ENCODE measurements at regions not wholly inside any gene's neighbourhood (a gene's known extent, or its start where the extent isn't known, plus 50 kb on each side); places are given as distances from the start of the nearest gene placed in this dataset.

DNA sequence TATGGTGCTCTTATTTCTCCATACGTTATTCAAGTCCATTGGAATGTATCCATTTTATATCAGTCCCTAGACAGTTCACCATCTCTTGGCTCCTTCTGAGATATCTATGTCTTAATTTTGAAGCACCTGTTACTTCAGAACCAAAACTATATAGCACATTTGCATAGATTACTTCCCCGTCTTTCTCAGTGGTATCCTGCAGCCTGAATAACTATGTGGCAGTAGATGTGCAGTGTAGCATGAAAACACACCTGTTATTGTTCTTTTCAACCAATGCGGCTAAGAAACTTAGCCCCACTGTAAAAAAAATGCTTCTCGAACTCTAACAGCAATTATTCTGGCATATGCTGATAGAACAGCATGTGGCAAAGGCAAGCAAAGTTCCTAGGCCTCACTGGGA is 1184.4 kb upstream of the ADGRB3 start:
- no peaks in the 10 kb centered on the region for H3K4me1 ChIP-seq
- H3K4me3 ChIP-seq: no peak overlapping the region
- H3K4me2 ChIP-seq: no peak overlapping the region
- FAIRE-seq (no peak), ATAC-seq (no peak), DNase-seq (ENCODE audit: low read depth in 1 of 2, low spot score in 1 of 2) (no peak)
- ChIA-PET CTCF (no interaction called here), POLR2A (no interaction called here)
- no peaks in the 10 kb centered on the region for H3K9me3 ChIP-seq
- no peak for TF ChIP-seq RARB (CRISPR knock-in tag; IDR thresholded peaks at IDR 0.05)
- TF ChIP-seq RAD21 (conservative IDR thresholded peaks at IDR 0.05 in 1 of 2, IDR thresholded peaks at IDR 0.05 in 1 of 2): no peak
- TF ChIP-seq, protein P1, sequence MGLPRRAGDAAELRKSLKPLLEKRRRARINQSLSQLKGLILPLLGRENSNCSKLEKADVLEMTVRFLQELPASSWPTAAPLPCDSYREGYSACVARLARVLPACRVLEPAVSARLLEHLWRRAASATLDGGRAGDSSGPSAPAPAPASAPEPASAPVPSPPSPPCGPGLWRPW (IDR thresholded peaks at IDR 0.05): no peak
- no peak for TF ChIP-seq CBX2 (IDR thresholded peaks at IDR 0.05; ENCODE audit: borderline replicate concordance, low read depth)
- TF ChIP-seq, protein P2, sequence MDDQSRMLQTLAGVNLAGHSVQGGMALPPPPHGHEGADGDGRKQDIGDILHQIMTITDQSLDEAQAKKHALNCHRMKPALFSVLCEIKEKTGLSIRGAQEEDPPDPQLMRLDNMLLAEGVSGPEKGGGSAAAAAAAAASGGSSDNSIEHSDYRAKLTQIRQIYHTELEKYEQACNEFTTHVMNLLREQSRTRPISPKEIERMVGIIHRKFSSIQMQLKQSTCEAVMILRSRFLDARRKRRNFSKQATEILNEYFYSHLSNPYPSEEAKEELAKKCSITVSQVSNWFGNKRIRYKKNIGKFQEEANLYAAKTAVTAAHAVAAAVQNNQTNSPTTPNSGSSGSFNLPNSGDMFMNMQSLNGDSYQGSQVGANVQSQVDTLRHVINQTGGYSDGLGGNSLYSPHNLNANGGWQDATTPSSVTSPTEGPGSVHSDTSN (IDR thresholded peaks at IDR 0.05): no peak
- no peak for TF ChIP-seq SMC3 (IDR thresholded peaks at IDR 0.05)
- no peak for TF ChIP-seq TFCP2L1 (CRISPR knock-in tag; IDR thresholded peaks at IDR 0.05)
- TF ChIP-seq NR3C1 (IDR thresholded peaks at IDR 0.05): no peak
- no peak for TF ChIP-seq CHD4 (IDR thresholded peaks at IDR 0.05; ENCODE audit: borderline replicate concordance)
- TF ChIP-seq MYC (IDR thresholded peaks at IDR 0.05; ENCODE audit: borderline replicate concordance, low read length): no peak
- no peak for TF ChIP-seq HEYL (CRISPR knock-in tag; IDR thresholded peaks at IDR 0.05)
- TF ChIP-seq PHF8 (IDR thresholded peaks at IDR 0.05; ENCODE audit: borderline replicate concordance, low read depth): no peak
- 39% methylated on average over 4 of the region's 4 CpGs for WGBS (ENCODE audit: missing lambda C conversion rate)
- H3K27ac ChIP-seq: no peak overlapping the region

GRCh38 chr6:67449602-67450001 is 1185.5 kb upstream of the ADGRB3 start:
- Histone ChIP-seq H3K9me3 (no peaks in the 10 kb centered on the region), H3K4me3 (no peak overlapping the region), H3K4me1 (no peaks in the 10 kb centered on the region), H3K27ac (no peak overlapping the region), H3K4me2 (no peak overlapping the region)
- no peak for TF ChIP-seq NPAS2 (CRISPR knock-in tag; IDR thresholded peaks at IDR 0.05; ENCODE audit: borderline replicate concordance)
- POLR2A ChIA-PET: no interaction called here
- DNase-seq (ENCODE audit: low read depth in 1 of 2, low spot score in 1 of 2) (no peak), ATAC-seq (no peak), FAIRE-seq (no peak)
- CTCF ChIA-PET: no interaction called here
- WGBS (ENCODE audit: missing lambda C conversion rate): 16% methylated on average over 4 of the region's 4 CpGs

- no peak overlapping the region for H3K4me2 ChIP-seq
- ChIA-PET CTCF (no interaction called here), POLR2A (no interaction called here)
- H3K27ac ChIP-seq: no peak overlapping the region
- FAIRE-seq: no peak
- no peak for ATAC-seq
- no peak for DNase-seq (ENCODE audit: low read depth in 1 of 2, low spot score in 1 of 2)
- no peaks in the 10 kb centered on the region for H3K9me3 ChIP-seq
- H3K4me3 ChIP-seq: no peak overlapping the region
- 63% methylated on average over 2 of the region's 2 CpGs for WGBS (ENCODE audit: missing lambda C conversion rate)
- H3K4me1 ChIP-seq: no peaks in the 10 kb centered on the region
- TF ChIP-seq NFE2L2 (conservative IDR thresholded peaks at IDR 0.05; ENCODE audit: low read length) (no peak), CBX2 (IDR thresholded peaks at IDR 0.05; ENCODE audit: borderline replicate concordance, low read depth) (no peak)
Observed at GRCh38 chr6:67433124-67433523, 1202.0 kb upstream of the ADGRB3 start.

GRCh38 chr6:67431076-67431475 is 1204.0 kb upstream of the ADGRB3 start:
- Histone ChIP-seq H3K4me2 (no peak overlapping the region), H3K27ac (no peak overlapping the region), H3K9me3 (no peaks in the 10 kb centered on the region), H3K4me3 (no peak overlapping the region), H3K4me1 (no peaks in the 10 kb centered on the region)
- ATAC-seq (no peak), FAIRE-seq (no peak), DNase-seq (ENCODE audit: low read depth in 1 of 2, low spot score in 1 of 2) (no peak)
- 9% methylated on average over 6 of the region's 6 CpGs for WGBS (ENCODE audit: missing lambda C conversion rate)
- ChIA-PET CTCF (no interaction called here), POLR2A (no interaction called here)
- no peak for TF ChIP-seq FOSB (CRISPR knock-in tag; IDR thresholded peaks at IDR 0.05)
- TF ChIP-seq CHD4 (IDR thresholded peaks at IDR 0.05; ENCODE audit: borderline replicate concordance): no peak
- TF ChIP-seq ZSCAN20 (CRISPR knock-in tag; IDR thresholded peaks at IDR 0.05): no peak
- TF ChIP-seq E2F6 (IDR thresholded peaks at IDR 0.05; ENCODE audit: borderline replicate concordance, low read depth): no peak
- TF ChIP-seq TP53 (CRISPR knock-in tag; IDR thresholded peaks at IDR 0.05): no peak
- no peak for TF ChIP-seq CHD2 (IDR thresholded peaks at IDR 0.05; ENCODE audit: low read length, partially characterized antibody)
- no peak for TF ChIP-seq POLR2AphosphoS2 (conservative IDR thresholded peaks at IDR 0.05; ENCODE audit: low read length)
- no peak for TF ChIP-seq SMC3 (IDR thresholded peaks at IDR 0.05)
- no peak for TF ChIP-seq TFCP2L1 (CRISPR knock-in tag; IDR thresholded peaks at IDR 0.05)
- no peak for TF ChIP-seq CBX8 (IDR thresholded peaks at IDR 0.05)
- no peak for TF ChIP-seq CTCF (IDR thresholded peaks at IDR 0.05)
- no peak for TF ChIP-seq SREBF2 (IDR thresholded peaks at IDR 0.05)
- TF ChIP-seq, protein P2 (IDR thresholded peaks at IDR 0.05): no peak
- no peak for TF ChIP-seq ELK1 (IDR thresholded peaks at IDR 0.05; ENCODE audit: low read depth, low read length)

All from A549 (cell line).